Stimulated activated CD4-positive, alpha-beta T cell treated with anti-CD3 and anti-CD28 coated beads, Interleukin-4, amount 100 ng/mL, for 4 hours (primary cell): ENCODE measurements at regions not wholly inside any gene's neighbourhood (a gene's known extent, or its start where the extent isn't known, plus 50 kb on each side); places are given as distances from the start of the nearest gene placed in this dataset.

ENCODE experiments used
- DNase-seq, 2 experiments: peaks; one replicate each; pipeline ENCODE4 v3.0.0-alpha.2; 2020

- no peak for DNase-seq
Observed at GRCh38 chr13:74214321-74214720, 80.1 kb upstream of the KLF12 start.

DNA sequence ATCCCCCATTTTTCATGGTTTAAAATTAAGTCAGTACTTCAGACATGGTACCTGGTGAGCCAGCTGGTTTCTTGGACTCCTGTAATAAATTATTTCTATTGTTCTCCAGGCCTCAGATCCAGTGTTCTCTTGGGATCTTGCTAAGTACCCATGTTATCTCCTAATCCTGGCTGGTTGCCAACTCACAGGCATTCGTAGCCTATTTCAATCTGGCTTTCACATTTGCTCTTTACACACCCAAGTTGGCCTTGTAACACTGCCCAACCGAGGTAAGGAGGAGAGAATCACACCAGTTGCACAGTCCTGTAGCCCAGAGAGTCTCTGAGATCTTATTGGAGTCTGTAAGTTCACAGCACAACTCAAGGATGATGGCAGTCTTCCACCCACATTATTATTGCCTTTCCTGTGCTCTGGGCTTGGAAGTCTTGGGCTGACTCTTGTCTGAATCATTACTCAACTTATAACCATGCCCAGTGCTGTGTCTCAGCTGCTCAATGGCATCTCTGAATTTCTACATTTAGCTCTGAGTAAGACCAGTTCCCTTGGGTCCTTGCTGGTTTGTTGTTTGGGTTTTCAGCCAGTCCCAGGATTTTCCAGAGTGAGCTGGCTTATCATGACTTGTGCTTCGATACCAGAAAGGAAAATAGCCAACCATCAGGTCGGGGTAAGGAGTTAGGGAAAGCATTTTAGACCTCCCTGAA, 76.6 kb upstream of the KLF12 start:
- no peak for DNase-seq

- DNase-seq, result no peak
Observed at GRCh38 chr13:74206855-74207254, 72.7 kb upstream of the KLF12 start.

DNA sequence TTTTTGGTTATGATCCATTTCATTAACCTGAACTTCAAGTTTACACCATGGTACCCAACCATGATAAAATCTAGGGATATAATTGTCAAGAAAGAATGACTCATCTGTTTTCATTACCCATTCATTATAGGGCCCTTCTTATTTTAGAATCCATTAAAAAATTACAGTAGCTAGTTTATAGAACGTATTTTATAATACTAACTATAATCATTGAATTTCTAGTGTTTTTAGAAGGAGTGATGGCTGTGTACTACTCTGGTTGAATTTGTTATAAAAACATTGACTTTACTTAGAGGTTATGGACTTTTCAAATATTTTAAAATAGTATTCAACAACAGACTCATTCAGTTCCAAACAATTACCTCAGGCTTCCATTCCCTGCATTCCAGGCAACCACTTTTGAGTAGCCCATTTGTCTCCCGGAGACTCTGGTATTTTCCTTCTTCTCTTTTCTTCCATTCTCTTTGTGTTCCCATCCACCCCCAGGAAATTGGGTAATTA, 71.9 kb upstream of the KLF12 start:
- DNase-seq, result no peak

DNA sequence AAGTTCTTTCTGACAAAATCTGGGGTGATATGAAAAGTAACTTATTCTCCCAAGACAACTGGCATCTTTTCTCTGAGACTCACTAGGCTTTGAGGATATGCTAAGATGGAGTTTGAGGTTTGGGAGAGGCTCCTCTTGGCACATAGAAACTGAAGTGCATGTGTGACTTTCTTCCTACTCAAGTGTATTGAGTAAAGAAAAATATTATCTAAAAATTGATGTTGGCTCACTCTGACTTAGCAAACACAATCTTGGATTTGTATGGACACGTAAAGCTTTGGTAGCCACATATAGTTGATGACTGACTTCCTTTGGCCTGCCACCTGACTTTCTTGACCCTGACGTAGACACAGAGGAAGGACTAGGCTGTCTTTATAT, 71.1 kb upstream of the KLF12 start:
- no peak for DNase-seq

DNA sequence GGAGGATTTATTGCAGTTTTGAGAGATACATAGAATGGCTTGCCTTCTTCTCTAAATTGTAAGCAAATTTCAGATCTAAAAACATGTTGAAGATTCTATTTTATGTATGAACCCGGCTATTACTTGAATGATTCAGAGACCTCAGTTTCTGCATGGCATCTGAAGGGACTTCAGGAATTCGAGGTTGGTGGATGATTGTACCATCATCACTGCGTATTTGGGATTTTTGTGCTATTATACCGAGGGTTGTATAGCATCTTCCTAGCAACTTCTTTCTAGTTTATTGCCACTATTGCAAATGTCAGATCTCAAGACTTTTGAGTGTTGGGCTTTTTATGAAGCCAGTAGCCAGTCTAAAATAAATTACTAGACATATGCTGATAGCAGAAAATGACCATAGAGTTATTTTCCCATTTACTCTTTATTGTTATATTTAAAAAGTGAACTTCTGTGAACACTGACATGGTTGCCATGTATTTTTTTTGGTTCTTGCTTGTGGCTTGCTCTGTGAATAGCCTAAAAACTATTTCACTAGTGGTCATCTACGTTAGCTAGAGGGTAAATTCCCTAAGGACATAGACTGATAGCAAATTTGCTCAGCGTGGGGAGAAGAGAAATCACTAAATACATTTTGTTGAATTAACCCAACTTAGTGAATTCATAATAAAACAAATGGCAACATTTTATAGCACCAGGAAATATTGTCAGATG, 70.6 kb upstream of the KLF12 start:
- DNase-seq, result no peak

- DNase-seq, result no peak
Observed at GRCh38 chr13:74203576-74203975, 69.4 kb upstream of the KLF12 start.

DNA sequence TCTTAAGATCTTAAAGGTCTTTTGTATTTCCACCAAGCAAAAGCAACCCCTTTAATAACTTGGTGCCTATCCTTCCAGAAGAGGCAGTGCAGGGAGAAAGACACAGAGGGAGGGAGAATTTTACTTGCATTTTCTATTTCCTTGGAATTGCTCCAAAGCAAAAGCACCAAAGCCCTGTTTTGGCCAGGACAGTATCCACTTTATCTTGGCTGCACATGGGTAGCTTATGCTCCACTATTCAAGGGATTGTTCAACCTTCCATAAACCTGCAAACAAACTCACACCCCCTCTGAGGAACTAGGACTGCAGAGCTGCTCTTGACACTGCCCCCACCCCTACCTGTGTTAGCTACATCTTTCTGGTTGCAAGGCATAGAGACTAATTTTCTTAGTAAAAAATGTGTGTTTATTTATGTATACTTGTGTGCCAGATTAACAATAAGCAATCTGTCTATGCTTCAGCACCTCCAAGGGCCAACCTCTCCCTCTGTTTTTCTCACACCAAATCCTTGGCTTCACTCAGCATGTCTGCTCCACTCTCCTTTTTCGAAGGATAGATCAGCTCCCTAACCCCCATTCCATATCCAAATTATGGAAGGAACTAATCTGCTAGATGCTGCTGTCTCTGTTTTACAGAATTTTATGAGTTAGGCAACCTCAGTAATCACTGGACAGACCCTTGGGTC, 68.1 kb upstream of the KLF12 start:
- DNase-seq, result no peak

DNA sequence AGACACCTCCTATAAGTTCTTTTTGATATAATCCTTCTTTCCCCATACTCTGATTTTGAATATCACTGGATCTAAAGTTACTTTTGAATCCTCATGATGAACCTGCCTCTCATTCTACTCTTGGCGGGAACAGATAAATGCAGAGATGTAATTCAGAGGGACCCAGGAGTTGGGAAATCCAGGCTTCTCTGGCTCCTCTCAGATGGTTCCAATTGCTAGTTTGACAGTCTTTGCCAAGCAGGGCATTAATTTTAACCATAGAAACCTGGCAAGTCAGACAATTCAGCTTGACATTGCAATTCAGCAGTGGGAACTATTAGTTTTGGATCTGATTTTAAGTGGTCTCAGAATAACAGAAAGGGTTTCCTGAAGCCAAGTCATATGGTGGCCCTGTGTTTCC, 67.3 kb upstream of the KLF12 start:
- DNase-seq, result no peak

DNA sequence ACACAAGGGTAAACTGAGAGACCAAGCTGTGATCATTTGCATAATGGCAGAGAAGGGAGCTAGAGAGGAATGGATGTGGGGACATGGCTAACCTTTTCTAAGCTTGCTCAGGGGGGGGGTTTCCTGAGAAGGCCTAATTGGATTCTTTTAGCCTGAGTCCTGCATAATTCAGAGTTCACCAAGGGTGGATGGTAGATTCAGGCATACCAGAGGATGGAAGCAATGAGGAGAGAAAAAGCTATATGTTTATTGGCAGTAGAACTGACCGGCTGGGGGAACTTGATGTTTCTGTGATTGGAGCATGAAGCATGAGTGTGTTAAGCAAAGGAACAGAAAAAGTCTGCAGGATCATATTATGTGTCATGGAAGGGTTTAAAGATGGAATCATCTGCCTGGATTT, 65.9 kb upstream of the KLF12 start:
- DNase-seq, result no peak

- DNase-seq, result no peak
Observed at GRCh38 chr13:74197677-74198429, 63.6 kb upstream of the KLF12 start.

GRCh38 chr13:74194846-74195245, 60.6 kb upstream of the KLF12 start:
- DNase-seq, result no peak

GRCh38 chr13:74193391-74193790, 59.2 kb upstream of the KLF12 start:
- no peak for DNase-seq

DNA sequence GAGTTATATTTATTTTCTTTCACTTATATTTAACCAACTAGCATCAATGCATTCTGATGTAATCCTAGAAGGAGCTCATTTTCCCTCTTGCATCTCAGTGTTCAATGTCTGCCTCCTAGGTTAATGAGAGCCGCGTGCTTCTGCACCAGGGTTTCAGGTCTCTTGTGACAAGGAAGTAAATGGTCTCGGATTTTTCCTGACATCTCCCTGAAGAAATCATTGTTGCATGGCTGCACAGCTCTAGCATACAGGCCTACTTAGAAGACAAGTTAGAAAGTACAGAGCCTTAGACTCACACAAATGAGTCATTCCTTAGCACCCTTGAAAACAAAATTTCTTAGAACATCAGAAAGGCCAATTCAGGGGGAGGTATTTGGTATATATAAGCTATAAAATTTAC, 57.2 kb upstream of the KLF12 start:
- no peak for DNase-seq

- DNase-seq, result no peak
Observed at GRCh38 chr13:74190999-74191398, 56.8 kb upstream of the KLF12 start.

DNA sequence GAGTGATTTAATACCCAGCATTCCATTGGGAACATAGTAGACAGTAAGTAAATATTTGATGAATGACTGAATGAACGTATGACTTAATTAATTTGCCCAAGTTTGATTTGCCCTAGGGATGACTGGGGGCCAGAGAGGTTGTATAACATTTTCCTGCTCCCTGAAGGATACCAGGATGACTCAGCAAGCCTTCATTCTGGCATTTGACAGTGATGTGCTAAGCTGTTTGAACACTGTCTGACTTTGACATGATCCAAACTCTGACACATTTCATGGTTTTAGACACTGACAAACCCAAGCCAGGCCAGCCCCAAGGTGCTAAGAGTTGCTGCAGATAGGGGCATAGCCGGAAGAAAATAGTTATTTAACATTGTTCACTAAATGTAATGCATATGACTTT, 53.4 kb upstream of the KLF12 start:
- no peak for DNase-seq

- DNase-seq, result no peak
Observed at GRCh38 chr13:74184283-74184682, 50.1 kb upstream of the KLF12 start.
